Tibial artery (tissue), 4 donors: ENCODE measurements at regions not wholly inside any gene's neighbourhood (a gene's known extent, or its start where the extent isn't known, plus 50 kb on each side); places are given as distances from the start of the nearest gene placed in this dataset.

Experiments
- DNase-seq, 2 donors: peaks; one replicate each; pipeline ENCODE4 v3.0.0-alpha.2; 2019
- H3K27ac ChIP-seq, 2 donors: fragments of 200-600 bp; sonication (generic) in 1 of 2; 1 replicate in 1 of 2; 2 replicates in 1 of 2; pipeline ENCODE4 v1.5.1; 2018 to 2019; ENCODE audit warnings: mild to moderate bottlenecking in 1 of 2
- H3K27me3 ChIP-seq, 2 donors: fragments of 200-600 bp; sonication (generic) in 1 of 2; one replicate each; pipeline versions ENCODE4 v1.5.1 to v1.6.0; 2016 to 2019
- H3K36me3 ChIP-seq, 3 donors: fragments of 200-600 bp; sonication (generic) in 2 of 3; one replicate each; pipeline ENCODE4 v1.5.1; 2016 to 2019; ENCODE audit warnings: mild to moderate bottlenecking in 2 of 3
- H3K4me1 ChIP-seq, 4 donors: fragments of 200-600 bp; sonication (generic) in 2 of 4; 1 replicate in 3 of 4; 2 replicates in 1 of 4; pipeline ENCODE4 v1.5.1; 2016 to 2019
- H3K4me3 ChIP-seq, 2 donors: fragments of 200-600 bp; sonication (generic) in 1 of 2; 1 replicate in 1 of 2; 2 replicates in 1 of 2; pipeline ENCODE4 v1.5.1; 2018 to 2019; ENCODE audit warnings: mild to moderate bottlenecking in 2 of 2
- H3K9me3 ChIP-seq, 3 donors: fragments of 200-600 bp; sonication (generic) in 1 of 3; one replicate each; pipeline ENCODE4 v1.5.1; 2016 to 2019
- CTCF ChIP-seq, 2 experiments: fragments of 200-600 bp in 1 of 2; fragments of 450-650 bp in 1 of 2; IDR thresholded peaks; one replicate each; pipeline ENCODE4 v1.5.1; 2017 to 2019; ENCODE audit warnings: antibody characterized with exemption in 2 of 2, mild to moderate bottlenecking in 1 of 2, moderate library complexity in 1 of 2
- intact Hi-C: fragments of 100-400 bp; cut with DNase I; formaldehyde crosslinking; loops from one replicate; pipeline ENCODE4 v1.15.0; 2023; ENCODE audit warnings: low total_unique reads

GRCh38 chr19:28419312-28419711, 793.6 kb downstream of the UQCRFS1 start:
- DNase-seq, result no peak
- H3K4me3 ChIP-seq, result no peak overlapping the region
- no peak overlapping the region for H3K27ac ChIP-seq
- no peaks in the 10 kb centered on the region for H3K36me3 ChIP-seq
- no peaks in the 10 kb centered on the region for H3K4me1 ChIP-seq
- no peak for TF ChIP-seq CTCF (IDR thresholded peaks at IDR 0.05)
- peaks cover 0 to 7% (median 0%) of the 10 kb centered on the region in 3 donors for H3K9me3 ChIP-seq
- intact Hi-C loops, result no loop called here
- H3K27me3 ChIP-seq, result no peaks in the 10 kb centered on the region

- intact Hi-C loops, result no loop called here
- no peak for DNase-seq
- no peaks in the 10 kb centered on the region for H3K27me3 ChIP-seq
These were observed 795.6 kb downstream of the UQCRFS1 start for GRCh38 chr19:28417361-28417760.

GRCh38 chr19:28416245-28416644, 796.7 kb downstream of the UQCRFS1 start:
- no peak for TF ChIP-seq CTCF (IDR thresholded peaks at IDR 0.05)
- Histone ChIP-seq H3K4me1 (no peaks in the 10 kb centered on the region), H3K27me3 (no peaks in the 10 kb centered on the region), H3K9me3 (peaks cover 0 to 7% (median 0%) of the 10 kb centered on the region in 3 donors), H3K4me3 (no peak overlapping the region), H3K36me3 (no peaks in the 10 kb centered on the region), H3K27ac (no peak overlapping the region)
- intact Hi-C loops, result no loop called here
- DNase-seq, result no peak

More at GRCh38 chr19:28417361-28417760, 795.6 kb downstream of the UQCRFS1 start:
- H3K4me1 ChIP-seq, result no peaks in the 10 kb centered on the region
- H3K27ac ChIP-seq, result no peak overlapping the region
- no peak overlapping the region for H3K4me3 ChIP-seq
- peaks cover 0 to 7% (median 0%) of the 10 kb centered on the region in 3 donors for H3K9me3 ChIP-seq
- H3K36me3 ChIP-seq, result no peaks in the 10 kb centered on the region
- TF ChIP-seq CTCF (IDR thresholded peaks at IDR 0.05), result no peak

GRCh38 chr19:28414748-28415147, 798.2 kb downstream of the UQCRFS1 start:
- intact Hi-C loops, result no loop called here
- Histone ChIP-seq H3K9me3 (peaks cover 0 to 7% (median 0%) of the 10 kb centered on the region in 3 donors), H3K4me3 (no peak overlapping the region), H3K36me3 (no peaks in the 10 kb centered on the region), H3K27ac (no peak overlapping the region), H3K4me1 (no peaks in the 10 kb centered on the region), H3K27me3 (no peaks in the 10 kb centered on the region)
- TF ChIP-seq CTCF (IDR thresholded peaks at IDR 0.05), result no peak
- DNase-seq, result no peak

GRCh38 chr19:28409859-28410258, 803.1 kb downstream of the UQCRFS1 start:
- H3K4me3 ChIP-seq, result no peak overlapping the region
- H3K36me3 ChIP-seq, result no peaks in the 10 kb centered on the region
- no peak for TF ChIP-seq CTCF (IDR thresholded peaks at IDR 0.05)
- no peak overlapping the region for H3K27ac ChIP-seq
- H3K4me1 ChIP-seq, result no peaks in the 10 kb centered on the region
- intact Hi-C loops, result no loop called here
- H3K9me3 ChIP-seq, result no peaks in the 10 kb centered on the region
- peaks cover 0 to 6% of the 10 kb centered on the region in 2 donors for H3K27me3 ChIP-seq
- no peak for DNase-seq

- H3K9me3 ChIP-seq, result no peaks in the 10 kb centered on the region
These were observed 806.0 kb downstream of the UQCRFS1 start for GRCh38 chr19:28406966-28407365.

More at GRCh38 chr19:28406966-28407365, 806.0 kb downstream of the UQCRFS1 start:
- TF ChIP-seq CTCF (IDR thresholded peaks at IDR 0.05), result no peak
- DNase-seq, result no peak
- Histone ChIP-seq H3K36me3 (no peaks in the 10 kb centered on the region), H3K4me3 (no peak overlapping the region), H3K27ac (no peak overlapping the region), H3K4me1 (no peaks in the 10 kb centered on the region), H3K27me3 (peaks cover 0 to 10% of the 10 kb centered on the region in 2 donors)
- intact Hi-C loops, result no loop called here
